ENCODE measurements at regions not wholly inside any gene's neighbourhood (a gene's known extent, or its start where the extent isn't known, plus 50 kb on each side); places are given as distances from the start of the nearest gene placed in this dataset.

DNA sequence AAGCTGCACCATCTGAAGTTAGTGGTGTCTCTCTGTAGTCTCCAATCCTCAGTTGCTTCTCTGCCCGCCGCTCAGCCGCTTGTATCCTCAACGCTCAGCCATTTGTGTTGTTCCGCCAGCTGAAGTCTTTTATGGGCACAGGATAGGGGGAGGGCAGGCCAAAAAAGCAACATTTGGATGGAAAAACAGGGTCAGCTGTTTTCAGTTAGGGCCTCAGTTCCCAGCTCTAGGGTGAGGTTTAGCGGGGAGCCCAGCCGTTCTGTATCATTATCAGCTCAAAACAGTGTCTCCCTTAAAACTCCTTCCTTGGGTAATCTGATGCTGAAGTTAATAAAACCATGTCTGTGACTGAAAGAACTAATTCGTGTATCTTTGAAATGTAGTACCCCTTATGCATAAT is 329.5 kb upstream of the AZI2 start:
- no peak for TF ChIP-seq POLR2A (IDR thresholded peaks at IDR 0.05)
- TF ChIP-seq POLR2AphosphoS5 (IDR thresholded peaks at IDR 0.05), result no peak
